Fibroblast of pulmonary artery (primary cell): ENCODE measurements at regions not wholly inside any gene's neighbourhood (a gene's known extent, or its start where the extent isn't known, plus 50 kb on each side); places are given as distances from the start of the nearest gene placed in this dataset.

ENCODE experiments used
- DNase-seq: peaks from one replicate; pipeline ENCODE4 v3.0.0-alpha.2; 2010; ENCODE audit warnings: low read depth
- H3K4me3 ChIP-seq: replicated peaks from 2 replicates; pipeline ENCODE4 v1.5.1; 2011; ENCODE audit warnings: low read depth, mild to moderate bottlenecking, control low read depth, low read length, moderate library complexity
- TF ChIP-seq, protein P1 (sequence below): IDR thresholded peaks from 2 replicates; pipeline ENCODE4 v1.5.1; 2011; ENCODE audit warnings: mild to moderate bottlenecking, control low read depth, low read length, inconsistent platforms; ENCODE audit errors: missing control alignments

- no peak overlapping the region for H3K4me3 ChIP-seq
- TF ChIP-seq, protein P1, sequence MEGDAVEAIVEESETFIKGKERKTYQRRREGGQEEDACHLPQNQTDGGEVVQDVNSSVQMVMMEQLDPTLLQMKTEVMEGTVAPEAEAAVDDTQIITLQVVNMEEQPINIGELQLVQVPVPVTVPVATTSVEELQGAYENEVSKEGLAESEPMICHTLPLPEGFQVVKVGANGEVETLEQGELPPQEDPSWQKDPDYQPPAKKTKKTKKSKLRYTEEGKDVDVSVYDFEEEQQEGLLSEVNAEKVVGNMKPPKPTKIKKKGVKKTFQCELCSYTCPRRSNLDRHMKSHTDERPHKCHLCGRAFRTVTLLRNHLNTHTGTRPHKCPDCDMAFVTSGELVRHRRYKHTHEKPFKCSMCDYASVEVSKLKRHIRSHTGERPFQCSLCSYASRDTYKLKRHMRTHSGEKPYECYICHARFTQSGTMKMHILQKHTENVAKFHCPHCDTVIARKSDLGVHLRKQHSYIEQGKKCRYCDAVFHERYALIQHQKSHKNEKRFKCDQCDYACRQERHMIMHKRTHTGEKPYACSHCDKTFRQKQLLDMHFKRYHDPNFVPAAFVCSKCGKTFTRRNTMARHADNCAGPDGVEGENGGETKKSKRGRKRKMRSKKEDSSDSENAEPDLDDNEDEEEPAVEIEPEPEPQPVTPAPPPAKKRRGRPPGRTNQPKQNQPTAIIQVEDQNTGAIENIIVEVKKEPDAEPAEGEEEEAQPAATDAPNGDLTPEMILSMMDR = no peak
- peak; percentile 11 for DNase-seq
Observed at GRCh38 chr16:6274351-6274750, 1058.3 kb upstream of the RBFOX1 start.

DNA sequence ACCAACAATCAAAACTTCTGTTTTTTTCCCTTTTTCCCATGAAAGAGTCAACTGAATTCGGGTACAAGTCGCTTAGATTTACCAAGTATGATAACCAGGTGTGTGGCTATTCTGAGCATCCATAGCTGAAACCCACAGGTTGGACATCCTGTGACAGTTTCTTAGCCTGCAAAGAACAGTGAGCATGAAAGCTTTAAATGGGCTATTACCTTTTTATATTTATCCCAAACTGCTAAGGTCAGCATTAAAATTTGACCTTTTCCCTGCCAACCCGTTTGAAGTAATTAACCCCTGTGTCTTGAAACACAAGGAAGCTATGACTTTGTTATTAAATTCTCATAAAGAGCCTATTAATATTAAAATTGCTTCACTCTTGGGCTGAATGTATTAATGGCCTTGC is 1065.0 kb upstream of the RBFOX1 start:
- TF ChIP-seq, protein P1 = no peak
- no peak overlapping the region for H3K4me3 ChIP-seq

GRCh38 chr16:6266703-6267102 is 1065.9 kb upstream of the RBFOX1 start:
- no peak for DNase-seq
- TF ChIP-seq, protein P1 = no peak
- no peak overlapping the region for H3K4me3 ChIP-seq

More for the DNA sequence above, 1065.0 kb upstream of the RBFOX1 start:
- no peak for DNase-seq

- no peak overlapping the region for H3K4me3 ChIP-seq
- DNase-seq = no peak
- TF ChIP-seq, protein P1 = no peak
Observed at GRCh38 chr16:6265968-6266367, 1066.7 kb upstream of the RBFOX1 start.

DNA sequence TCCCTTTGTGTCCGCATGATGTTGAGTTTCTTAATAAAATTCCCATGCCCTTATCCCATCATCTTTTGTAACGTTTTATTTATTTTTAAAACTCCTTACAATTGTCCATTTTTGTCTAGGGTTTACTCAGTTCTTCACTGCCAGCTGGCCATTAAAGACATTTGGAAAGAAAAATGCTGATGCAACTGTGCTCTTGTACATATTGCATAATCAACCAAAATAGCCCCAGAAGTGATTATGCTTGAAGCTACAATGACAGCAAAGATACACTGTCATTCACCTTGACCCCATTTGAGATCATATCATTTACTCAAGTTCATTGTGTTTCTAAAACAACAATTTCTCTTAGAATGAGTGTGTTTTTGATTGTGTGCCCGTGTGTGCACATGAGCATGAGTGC is 1074.6 kb upstream of the RBFOX1 start:
- no peak for DNase-seq
- no peak overlapping the region for H3K4me3 ChIP-seq
- TF ChIP-seq, protein P1 = no peak

- DNase-seq = no peak
- H3K4me3 ChIP-seq = no peak overlapping the region
- TF ChIP-seq, protein P1 = no peak
Observed at GRCh38 chr16:6252541-6252940, 1080.1 kb upstream of the RBFOX1 start.

- no peak overlapping the region for H3K4me3 ChIP-seq
- no peak for DNase-seq
- TF ChIP-seq, protein P1 = no peak
Observed at GRCh38 chr16:6250511-6250910, 1082.1 kb upstream of the RBFOX1 start.
